GM12872 (cell line): ENCODE measurements at regions not wholly inside any gene's neighbourhood (a gene's known extent, or its start where the extent isn't known, plus 50 kb on each side); places are given as distances from the start of the nearest gene placed in this dataset.

ENCODE experiments used
- TF ChIP-seq, protein P1 (sequence below): IDR thresholded peaks from 3 replicates; pipeline ENCODE4 v1.5.1; 2011; ENCODE audit warnings: low read depth, mild to moderate bottlenecking, low read length, moderate library complexity; ENCODE audit not compliant: insufficient read depth

DNA sequence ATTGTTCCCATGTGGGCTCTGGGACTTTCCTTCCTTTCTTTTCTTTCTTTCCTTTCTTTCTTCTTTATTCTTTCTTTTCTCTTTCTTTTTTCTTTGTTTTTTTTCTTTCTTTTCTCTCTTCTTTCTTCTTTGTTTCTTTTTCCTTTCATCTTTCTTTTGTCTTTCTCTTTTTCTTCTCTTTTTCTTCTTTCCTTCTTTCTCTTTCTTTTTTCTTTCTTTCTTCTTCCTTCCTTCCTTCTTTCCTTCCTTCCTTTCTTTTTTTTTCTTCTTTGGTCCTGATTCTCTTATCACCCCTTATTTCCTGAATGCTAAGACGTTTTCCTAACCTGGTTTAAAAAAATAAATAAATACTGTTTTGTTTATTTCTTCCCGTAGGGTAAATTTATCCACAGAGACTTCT lies 93.2 kb downstream of the CRLF2 start:
- TF ChIP-seq, protein P1, sequence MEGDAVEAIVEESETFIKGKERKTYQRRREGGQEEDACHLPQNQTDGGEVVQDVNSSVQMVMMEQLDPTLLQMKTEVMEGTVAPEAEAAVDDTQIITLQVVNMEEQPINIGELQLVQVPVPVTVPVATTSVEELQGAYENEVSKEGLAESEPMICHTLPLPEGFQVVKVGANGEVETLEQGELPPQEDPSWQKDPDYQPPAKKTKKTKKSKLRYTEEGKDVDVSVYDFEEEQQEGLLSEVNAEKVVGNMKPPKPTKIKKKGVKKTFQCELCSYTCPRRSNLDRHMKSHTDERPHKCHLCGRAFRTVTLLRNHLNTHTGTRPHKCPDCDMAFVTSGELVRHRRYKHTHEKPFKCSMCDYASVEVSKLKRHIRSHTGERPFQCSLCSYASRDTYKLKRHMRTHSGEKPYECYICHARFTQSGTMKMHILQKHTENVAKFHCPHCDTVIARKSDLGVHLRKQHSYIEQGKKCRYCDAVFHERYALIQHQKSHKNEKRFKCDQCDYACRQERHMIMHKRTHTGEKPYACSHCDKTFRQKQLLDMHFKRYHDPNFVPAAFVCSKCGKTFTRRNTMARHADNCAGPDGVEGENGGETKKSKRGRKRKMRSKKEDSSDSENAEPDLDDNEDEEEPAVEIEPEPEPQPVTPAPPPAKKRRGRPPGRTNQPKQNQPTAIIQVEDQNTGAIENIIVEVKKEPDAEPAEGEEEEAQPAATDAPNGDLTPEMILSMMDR: no peak

- TF ChIP-seq, protein P1: no peak
These were observed 93.8 kb downstream of the CRLF2 start for GRCh38 chrX:1118572-1119199.

DNA sequence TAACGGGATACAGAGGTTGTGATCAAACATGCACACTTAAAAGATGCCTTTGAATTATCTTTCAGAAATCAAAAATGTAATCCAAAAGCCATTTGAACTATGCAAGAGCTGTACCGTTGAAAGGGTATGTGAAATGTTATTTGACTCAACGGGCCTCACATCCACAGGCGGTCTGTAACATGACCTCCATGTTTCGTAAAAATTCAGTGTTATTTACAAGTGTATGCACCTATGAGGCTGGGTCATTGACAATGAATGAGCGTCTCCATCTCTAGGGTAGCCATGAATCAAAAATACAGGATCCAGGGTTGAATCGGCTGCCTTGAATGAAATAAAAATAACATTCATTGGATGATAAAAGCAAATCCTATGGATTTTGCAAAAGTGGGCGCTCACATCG lies 100.1 kb downstream of the CRLF2 start:
- TF ChIP-seq, protein P1: no peak

- TF ChIP-seq, protein P1: no peak
These were observed 100.7 kb downstream of the CRLF2 start for GRCh38 chrX:1111601-1112300.

DNA sequence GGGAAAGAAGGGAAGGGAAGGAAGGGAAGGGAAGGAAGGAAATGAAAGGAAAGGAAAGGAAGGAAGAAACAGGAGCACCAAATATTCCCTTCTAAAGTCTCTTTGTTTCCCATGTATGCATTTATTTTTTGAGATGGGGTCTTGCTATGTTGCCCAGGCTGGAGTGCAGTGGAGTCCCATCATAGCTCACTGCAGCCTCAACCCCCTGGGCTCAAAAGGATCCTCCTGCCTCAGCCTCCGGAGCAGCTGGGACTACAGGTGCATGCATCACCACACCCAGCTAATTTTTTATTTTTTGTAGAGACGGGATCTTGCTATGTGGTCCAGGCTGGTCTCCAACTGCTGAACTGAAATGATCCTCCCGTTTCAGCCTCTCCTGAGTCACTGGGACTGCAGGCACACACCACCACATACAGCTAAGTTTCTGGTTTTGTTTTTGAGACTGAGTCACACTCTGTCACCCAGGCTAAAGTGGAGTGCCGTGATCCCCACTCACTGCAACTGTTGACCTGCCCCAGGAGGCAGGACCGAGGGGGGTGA lies 102.8 kb downstream of the CRLF2 start:
- TF ChIP-seq, protein P1: no peak

- TF ChIP-seq, protein P1: no peak
These were observed 103.7 kb downstream of the CRLF2 start for GRCh38 chrX:1108501-1109445.
